HG02623 (cell line): ENCODE measurements at regions not wholly inside any gene's neighbourhood (a gene's known extent, or its start where the extent isn't known, plus 50 kb on each side); places are given as distances from the start of the nearest gene placed in this dataset.

ENCODE experiments used
- ATAC-seq: cut with Tn5 transposase; IDR thresholded peaks from one replicate; pipeline ENCODE4 v1.9.1; 2021; ENCODE audit warnings: moderate library complexity; ENCODE audit not compliant: unreplicated experiment

DNA sequence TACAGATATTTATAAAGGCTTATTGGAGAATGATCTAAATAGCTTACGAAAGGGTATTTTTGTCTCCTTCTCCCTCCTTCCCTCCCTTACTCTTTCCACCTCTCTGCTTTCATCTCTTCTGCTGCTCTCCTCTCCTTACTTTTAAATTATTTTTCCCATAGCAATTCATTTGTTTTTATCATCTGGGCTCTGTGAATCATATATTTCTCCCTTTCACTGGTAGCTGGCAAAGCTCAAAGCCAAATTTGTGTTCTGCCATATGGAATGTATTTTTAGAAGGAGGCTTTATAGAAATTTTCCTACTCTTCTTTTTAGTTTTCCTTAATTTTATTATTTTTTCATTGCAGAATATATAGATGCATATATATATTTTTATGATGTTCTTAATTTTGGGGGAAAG, 385.8 kb downstream of the C3orf38 start:
- ATAC-seq: no peak

DNA sequence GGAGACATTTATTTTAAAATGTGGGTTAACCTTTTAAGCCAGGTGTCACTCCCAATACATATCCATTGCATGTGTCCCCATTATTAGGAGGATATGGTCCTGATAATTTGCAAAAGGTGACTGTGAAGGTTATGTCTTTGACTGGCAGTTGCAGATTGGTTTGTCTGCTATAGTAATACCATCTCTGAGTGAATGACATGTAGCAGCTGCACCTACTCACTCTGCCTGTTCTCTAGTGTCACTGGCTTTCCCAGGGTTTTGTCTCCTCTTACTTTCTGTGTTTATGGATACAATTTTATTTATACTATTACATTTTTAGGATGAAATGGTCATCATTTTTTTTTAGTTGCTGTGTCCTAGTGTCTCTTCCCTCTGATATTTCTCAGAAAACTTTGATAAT, 393.2 kb downstream of the C3orf38 start:
- ATAC-seq: no peak

DNA sequence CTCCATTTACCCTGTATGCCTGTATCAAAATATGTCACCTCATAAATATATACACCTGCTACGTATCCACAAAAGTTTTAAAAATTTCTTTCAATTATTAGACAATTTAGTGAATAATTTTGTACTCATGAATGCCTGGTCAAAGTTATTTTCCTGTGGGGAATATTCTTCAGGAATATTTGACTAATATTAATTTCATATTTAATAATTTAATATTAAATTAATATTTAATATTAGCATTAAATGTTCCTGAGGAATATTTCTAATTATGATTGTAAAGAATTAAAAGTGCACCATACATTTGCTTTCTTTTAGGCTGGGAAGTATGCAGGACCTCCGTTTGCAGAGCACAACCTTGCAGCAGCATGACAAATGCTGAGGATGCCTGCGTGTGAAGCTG, 422.7 kb downstream of the C3orf38 start:
- no peak for ATAC-seq

DNA sequence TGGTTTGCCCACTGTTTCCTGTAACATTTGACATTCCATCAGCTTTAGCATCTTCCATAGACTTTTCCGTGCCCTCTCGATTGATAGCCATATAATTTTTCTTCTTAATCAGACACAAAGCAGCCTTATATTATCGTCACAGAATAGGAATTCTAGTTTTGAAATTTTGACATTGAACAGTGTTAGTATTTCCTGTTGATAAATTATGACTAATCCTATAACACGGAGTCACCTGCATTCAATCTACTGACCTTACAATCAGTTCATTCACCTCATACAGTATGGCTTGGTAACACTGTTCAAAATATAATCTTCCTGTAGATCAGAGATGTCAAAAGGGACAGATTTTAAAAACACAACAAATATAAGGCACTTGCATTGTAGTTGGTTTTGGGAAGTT, 423.7 kb downstream of the C3orf38 start:
- no peak for ATAC-seq

DNA sequence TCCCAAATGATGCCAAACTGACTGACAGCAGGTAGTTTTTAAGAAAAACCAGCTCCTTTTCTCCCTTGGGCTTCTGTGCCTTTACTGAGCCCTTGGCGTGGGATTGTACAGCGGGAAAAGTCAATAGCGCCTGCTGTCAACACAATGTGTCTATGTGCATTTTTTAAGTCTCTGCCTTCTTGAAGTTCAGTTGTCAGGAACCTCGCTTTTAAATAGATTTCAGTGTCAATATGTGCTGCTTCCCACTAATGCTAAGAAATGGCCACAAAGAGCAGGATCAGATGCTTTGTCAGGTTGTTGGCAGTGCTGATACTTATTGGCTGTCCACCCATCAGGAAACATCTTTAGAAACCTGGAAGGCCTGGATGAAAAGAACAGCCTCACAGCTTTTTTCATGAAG, 424.4 kb downstream of the C3orf38 start:
- no peak for ATAC-seq

DNA sequence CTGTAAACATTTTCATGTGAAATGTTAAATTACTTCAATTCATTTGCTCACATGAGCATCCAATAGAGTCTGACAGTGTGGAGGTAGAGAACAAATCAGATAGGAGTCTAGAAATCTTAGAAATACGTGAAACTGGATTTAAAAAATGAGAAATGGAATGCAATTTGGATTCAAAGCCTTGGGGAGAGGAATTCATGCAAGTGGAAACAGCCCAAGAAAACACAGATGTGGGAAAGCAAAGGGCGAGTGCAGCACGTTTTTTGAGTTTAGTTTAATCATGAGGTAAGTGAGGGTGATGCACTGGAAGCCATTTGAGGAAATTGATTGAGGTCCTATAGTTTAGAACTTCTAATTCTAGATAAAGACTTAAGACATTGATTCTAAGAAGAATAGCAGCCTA, 434.7 kb downstream of the C3orf38 start:
- no peak for ATAC-seq

DNA sequence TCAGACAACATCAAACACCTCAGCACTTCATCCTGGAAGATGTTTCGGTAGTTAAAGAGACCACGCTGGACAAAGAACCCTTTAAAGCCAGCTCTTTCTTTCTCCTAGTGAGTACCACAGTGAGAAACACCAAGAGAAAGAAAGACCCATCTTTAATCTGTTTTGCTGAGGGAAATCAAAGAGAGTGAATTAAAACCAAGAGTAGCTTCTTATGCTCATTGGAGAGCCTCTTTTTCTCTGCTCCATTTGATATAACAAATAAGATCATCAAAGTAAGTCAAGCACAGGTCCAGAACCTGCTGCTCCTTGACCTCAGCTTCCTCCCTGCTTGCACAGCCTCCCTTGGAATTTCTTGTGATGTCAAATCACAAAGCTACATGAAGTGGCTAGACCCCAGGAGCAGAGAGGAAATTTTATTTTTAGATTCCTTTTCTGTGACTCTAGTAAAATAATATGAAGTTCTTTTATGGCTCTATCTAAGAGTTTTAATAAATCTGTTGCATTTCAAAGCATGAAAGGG, 436.4 kb downstream of the C3orf38 start:
- no peak for ATAC-seq

DNA sequence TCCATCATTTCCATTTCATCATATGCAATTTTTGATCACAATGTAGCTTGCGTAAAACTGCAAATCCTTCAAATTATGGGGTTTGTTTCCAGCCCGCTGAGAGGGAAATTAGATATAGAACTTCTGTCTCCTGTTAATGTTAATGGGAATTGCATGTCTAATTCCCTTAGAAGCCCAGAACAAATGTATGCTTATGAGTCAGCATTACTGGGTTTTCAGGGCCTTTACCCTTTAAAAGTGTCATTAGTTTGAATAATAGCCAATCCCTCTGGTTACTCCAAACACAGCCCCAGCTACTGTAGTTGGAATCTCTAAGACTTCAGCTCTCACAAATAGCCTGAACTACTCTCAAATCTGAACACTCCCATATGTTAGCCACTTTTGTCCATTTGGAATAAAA, 439.4 kb downstream of the C3orf38 start:
- ATAC-seq: no peak

DNA sequence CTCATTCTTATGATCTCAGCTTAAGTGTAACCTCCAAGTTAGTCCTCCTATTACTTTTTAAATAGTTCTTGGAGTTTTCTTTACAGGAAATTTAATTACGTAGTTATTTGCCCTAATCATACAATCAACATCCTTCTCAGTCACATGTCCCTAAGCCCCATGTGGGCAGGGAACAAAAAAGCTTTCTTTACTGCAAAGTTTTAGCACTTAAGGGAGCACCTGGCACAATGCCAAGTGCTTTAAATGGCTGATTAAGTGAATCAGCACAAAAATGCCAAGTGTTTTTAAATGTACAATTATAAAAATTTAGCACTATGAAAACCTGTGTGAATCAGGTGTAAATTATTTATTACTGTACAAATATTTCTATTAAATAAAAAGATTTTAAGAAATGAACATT, 445.3 kb downstream of the C3orf38 start:
- no peak for ATAC-seq

DNA sequence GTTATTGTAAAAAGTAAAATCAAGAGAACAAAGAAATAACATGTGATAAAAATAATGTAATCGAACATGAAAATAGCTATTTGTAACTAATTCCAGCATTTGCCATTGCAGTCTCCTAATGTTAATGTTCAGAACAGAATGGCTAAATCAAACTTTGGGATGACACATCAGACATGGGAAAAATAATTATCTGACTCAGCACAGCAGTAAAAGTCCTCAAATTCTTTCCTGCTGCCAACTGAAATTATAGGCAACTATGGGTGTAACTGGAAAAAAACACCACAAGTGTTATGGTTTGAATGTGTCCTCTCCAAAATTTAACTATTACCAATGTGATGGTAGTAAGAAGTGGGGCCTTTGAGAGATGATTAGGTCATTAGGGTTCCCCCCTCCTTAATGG, 446.7 kb downstream of the C3orf38 start:
- ATAC-seq: no peak

DNA sequence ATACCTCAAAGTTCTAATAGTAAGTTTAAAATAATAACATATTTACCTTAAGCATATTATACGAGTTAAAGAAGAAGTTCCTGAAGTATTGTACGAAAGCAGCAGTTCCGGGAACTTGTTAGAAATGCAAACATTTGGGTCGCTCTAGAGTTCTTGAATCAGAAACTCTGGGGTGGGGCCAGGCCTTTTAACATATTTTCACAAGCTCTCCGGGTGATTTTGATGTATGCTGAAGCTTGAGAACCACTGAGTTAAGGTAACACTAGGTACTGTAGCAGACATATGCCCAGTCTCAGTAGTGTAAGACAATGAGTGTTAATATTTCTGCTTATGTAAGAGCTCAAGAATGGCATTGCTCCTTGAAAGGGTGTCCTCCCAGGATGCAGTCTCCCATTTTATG, 461.1 kb downstream of the C3orf38 start:
- no peak for ATAC-seq

DNA sequence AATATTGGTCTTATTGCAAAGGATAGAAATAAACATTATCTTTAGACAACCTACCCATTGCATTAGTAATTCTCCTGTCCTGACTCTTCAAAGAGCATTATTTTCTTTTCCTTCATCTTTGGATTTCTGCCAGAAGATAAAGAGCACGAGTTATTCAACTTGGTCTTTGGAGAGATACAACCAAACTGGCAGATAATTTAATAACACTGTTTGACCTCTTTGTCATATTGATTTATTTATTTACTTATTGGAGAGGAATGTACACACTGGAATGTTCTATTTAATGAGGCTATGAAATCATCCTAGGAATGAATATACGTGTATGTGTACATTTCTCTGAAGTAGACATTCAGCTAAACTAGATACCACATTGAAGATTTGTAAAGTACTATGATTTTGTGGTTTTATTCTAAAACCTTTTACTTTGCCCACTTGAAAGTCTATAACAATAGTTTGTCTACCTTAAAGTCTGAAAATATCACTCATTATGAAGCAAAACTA, 462.1 kb downstream of the C3orf38 start:
- ATAC-seq: no peak

DNA sequence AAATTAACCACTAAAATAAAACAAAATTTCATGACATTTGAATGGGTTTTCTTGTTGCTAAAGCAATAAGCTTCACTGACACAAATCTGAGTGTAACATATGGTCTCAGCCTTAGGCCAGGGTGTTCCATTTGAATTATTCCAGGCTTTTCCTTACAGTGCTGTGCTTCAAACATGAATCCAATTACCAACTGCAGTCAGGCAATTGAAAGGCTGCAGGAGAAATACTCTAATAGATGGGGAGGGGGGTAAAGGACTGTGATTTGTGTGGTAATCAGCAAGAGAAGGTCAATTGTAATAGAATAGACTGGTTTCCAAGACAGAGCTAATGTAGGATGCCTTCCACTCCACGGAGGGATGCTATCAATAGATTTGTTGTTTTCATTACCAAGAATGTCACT, 466.7 kb downstream of the C3orf38 start:
- ATAC-seq: no peak

DNA sequence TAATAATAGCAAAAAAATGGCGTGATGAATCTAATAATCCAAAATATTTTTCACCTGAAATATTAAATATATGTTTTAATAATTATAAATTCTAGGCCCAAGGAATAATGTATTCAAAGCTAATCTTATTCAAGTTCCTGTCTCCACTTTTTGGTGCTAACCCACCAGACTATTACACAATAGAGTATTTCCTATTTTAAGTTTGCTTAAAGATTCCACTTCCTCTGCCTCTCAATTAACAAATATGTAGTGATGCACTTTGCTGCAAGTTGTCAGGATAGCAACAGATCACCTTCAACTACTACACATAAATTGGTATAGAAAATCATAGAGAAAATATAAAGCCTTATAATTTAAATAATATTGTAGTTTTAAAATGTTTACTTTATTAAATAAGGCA, 467.5 kb downstream of the C3orf38 start:
- no peak for ATAC-seq

DNA sequence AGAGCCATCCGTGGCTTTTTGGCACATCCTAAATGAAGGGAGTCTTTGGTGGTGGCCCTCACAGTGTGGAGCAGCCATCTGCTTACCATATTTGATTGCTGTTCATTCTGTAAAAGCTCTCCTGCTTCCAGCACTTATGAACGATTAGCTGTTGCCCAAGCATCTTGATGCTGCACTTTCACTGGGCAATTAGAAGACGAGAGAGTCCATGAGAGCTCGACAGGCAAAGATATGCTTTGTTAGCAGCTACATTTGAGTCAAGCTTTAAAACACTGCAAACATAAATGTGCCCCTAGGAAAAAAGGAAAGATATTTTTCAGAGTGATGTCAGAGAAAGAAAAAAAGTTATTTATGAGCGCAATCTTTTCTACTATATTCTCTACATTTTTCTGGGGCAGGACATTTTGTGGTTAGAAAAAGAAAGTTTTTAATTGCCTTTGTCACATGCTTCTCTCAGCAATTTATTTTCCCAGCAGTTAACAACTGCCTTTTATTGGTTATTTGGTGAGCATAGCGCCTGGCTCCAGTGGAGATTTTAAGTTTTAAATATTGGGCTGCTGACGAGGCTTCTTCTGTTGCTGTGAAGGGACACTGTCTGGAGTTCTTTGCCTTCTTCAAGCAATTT, 468.4 kb downstream of the C3orf38 start:
- no peak for ATAC-seq

DNA sequence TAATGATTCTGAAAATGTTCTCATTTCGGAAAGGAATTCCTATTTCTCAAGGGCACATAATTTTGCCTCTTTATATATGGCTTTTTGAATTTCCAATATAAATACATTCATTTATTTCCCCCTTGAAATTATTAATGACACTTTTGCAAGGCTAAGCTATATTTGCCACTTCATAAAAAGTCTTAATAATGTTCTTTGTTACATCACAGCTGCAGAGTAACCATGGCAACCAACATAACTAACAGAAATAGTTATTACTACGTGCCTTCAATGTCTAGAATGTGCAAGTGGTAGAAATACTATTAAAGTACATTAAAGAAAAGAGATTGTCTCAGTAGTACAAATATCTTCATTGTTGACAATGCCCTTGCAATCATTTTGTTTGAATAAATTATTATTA, 471.8 kb downstream of the C3orf38 start:
- ATAC-seq: no peak

DNA sequence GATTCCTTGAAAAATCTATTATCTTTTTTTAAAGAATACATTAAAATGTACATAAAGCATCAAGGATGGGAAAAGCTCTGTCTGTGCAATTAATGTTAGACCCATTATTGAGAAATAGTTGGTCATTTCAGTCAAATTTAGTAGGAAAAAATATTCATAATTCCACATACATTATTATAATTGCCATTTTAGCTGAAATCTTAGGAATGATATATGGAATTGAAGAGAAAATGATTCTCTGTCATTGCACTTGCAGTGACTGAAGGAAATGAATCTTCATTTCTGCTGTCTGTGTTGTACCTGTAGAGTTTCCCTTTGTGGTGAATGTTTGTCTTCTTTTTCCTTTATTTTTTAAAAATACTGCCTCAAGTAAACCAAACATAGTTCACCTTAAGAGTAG, 473.9 kb downstream of the C3orf38 start:
- ATAC-seq: no peak

DNA sequence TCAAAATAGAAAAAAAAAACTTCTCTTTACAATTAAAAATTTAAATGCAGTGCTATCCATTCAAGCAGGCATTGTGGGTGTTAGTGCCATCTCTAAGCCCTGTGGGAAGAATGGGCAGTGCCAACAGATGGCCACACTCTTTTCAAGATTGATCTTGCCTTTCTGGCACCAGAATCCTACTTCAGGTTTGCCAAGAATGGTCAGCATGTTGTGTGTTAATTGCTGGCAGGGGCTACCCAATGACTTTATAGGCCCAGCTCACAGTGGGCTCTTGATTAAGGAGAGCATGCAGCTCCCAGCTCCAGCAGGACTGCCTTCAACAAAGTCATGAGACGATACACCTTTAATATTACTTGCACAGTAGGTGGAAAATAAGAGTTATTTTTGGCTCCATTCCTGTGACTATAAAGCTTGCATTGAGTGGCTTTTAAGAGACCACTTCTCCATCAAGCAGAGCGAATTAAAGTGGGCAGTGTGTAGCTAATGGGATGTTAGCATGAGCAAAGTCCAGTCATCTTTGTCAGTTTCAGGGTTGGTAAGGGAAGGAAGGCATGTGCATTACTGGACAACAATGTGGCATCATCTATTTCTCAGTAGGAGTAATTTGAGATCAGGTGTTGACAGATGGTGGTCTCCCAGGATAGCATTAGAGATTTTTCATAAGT, 476.8 kb downstream of the C3orf38 start:
- no peak for ATAC-seq

DNA sequence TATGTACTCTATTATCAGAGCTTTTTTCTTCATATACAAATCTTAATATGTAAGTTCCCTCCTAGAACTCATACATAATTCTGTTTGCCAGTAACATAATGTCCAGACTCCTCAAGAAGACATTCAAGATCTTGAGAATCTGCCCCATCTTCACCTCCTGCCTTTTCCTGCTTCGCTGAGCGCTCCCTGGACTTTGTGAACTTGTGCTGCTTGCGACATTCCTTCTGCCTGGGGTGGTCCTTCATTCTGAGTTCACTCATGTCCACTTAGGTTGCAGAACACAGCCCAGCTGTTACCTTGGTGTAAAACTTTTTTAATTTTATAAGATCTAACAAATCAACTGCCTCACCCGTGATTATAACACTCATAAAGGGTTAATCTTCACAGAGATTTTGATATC, 478.5 kb upstream of the EPHA3 start:
- ATAC-seq: no peak

DNA sequence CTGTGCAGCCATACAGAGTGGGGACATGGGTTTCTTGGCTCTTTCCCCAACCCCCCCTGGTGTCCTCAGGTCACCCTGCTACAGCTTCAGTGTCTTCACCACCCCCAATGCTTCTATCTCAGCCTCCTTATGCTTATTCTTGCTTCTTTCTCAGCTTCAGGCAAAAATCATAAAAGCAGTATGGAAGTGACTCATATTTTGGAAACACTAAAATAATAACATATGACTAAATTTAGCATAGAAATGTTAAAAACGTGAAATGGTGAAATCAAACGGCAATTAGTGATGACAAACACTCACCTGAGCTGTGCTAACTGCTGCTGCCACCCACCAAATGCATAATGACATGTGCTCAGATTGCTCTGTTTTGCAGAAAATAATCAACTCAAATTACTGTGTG, 475.2 kb upstream of the EPHA3 start:
- ATAC-seq: no peak

DNA sequence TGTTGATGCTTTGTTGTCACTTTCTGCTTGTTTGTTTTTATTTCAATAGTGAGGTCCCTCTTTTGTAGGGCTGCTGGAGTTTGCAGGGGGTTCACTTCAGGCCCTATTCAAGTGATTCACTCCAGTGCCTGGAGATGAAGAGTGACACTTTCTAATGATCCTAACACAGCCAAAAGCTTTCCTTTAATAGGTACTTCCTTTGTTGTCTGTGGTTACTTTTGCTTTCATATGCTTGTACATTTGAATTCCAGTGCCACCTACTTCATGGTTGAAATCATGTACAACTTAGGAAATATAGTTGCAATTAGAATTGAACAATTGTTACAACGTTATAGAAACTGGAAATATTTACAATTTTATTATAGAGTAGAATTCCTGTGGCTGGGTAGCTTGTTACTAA, 466.8 kb upstream of the EPHA3 start:
- no peak for ATAC-seq

DNA sequence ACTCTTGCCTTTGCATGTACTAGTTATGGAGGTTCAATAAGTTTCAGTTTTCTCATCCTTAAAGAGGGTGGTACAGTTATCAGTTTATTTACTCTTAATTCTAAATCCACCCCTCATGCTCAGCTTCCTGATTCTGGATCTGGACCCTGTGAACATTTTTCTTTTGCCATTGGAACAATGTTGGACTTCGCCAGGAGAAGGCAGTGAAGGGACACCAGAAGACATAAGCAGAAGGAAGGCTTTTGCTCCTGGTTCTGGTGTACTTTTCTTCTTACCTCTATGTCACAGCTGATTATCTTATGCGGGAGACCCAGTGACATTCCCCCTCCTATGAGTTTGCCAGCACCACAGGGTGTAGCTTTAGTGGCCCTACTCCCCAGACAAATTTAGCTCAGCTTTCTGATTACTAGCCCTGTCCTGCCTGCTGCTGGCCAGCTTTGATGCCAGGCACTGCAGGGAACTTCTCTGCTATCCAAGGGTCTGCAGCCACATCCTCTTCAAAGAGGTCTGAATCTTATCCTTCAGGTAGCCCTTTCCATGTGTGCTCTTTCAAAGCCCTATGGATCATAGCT, 466.3 kb upstream of the EPHA3 start:
- ATAC-seq: no peak
